GM12891 (cell line): ENCODE measurements at regions not wholly inside any gene's neighbourhood (a gene's known extent, or its start where the extent isn't known, plus 50 kb on each side); places are given as distances from the start of the nearest gene placed in this dataset.

Experiments used
- POLR2A ChIP-seq: IDR thresholded peaks from 2 replicates; pipeline ENCODE4 v1.6.1; 2011; ENCODE audit warnings: low read depth, low read length, control low read depth
- POLR2AphosphoS5 ChIP-seq: IDR thresholded peaks from 2 replicates; pipeline ENCODE4 v1.6.1; 2011; ENCODE audit warnings: low read depth, low read length, control low read depth

DNA sequence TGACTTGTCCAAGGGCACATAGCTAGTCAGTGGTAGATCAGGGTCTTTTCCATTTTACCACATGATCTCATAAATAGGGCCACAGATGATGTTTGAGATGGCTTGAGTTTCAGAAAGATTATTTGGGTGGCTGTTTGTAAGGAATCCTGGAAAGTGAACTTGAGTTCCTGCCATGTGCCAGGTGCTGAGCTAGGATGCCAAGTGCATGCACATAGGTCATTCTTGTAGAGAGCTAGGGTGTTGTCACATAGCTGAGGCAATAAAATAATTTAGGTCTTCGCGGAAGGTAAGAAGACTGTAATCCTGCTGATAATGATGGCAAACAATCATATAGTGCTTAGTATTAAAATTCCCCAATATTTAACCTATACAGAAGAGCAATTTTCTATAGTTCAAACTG lies 1162.6 kb upstream of the TENM4 start:
- TF ChIP-seq POLR2AphosphoS5: no peak
- no peak for TF ChIP-seq POLR2A
